Fibroblast of the conjunctiva (primary cell): ENCODE measurements at regions not wholly inside any gene's neighbourhood (a gene's known extent, or its start where the extent isn't known, plus 50 kb on each side); places are given as distances from the start of the nearest gene placed in this dataset.

Experiments used
- DNase-seq: peaks from one replicate; pipeline ENCODE4 v3.0.0-alpha.2; 2010; ENCODE audit warnings: low read depth

- DNase-seq: no peak
Measured at GRCh38 chr14:25756876-25757275, 706.9 kb upstream of the STXBP6 start.

GRCh38 chr14:25753130-25753529 lies 703.2 kb upstream of the STXBP6 start:
- DNase-seq: no peak

GRCh38 chr14:25750436-25750835 lies 700.5 kb upstream of the STXBP6 start:
- no peak for DNase-seq
